Adrenal gland (tissue), 5 donors: ENCODE measurements at regions not wholly inside any gene's neighbourhood (a gene's known extent, or its start where the extent isn't known, plus 50 kb on each side); places are given as distances from the start of the nearest gene placed in this dataset.

Experiments
- CTCF ChIP-seq, 6 experiments: fragments of 450-650 bp in 4 of 6; fragments of 200-600 bp in 2 of 6; sonication (generic) in 1 of 6; IDR thresholded peaks; 1 replicate in 5 of 6; 2 replicates in 1 of 6; pipeline versions ENCODE4 v1.5.1 to v1.8.0; 2016 to 2021; ENCODE audit warnings: antibody characterized with exemption in 6 of 6, mild to moderate bottlenecking in 2 of 6, moderate library complexity in 1 of 6
- POLR2A ChIP-seq, 2 donors: fragments of 450-650 bp; IDR thresholded peaks; one replicate each; pipeline ENCODE4 v1.6.1; 2017; ENCODE audit warnings: antibody characterized with exemption in 2 of 2, mild to moderate bottlenecking in 2 of 2, moderate library complexity in 1 of 2
- donor health status: DM: no; HTN: no; CAD: no.

GRCh38 chr3:35064761-35065160 is 574.6 kb upstream of the ARPP21 start:
- TF ChIP-seq POLR2A (IDR thresholded peaks at IDR 0.05) (no peak), CTCF (IDR thresholded peaks at IDR 0.05) (no peak)
